ENCODE measurements at regions not wholly inside any gene's neighbourhood (a gene's known extent, or its start where the extent isn't known, plus 50 kb on each side); places are given as distances from the start of the nearest gene placed in this dataset.
A peak's percentile ranks its signal among the peaks of the same experiment; 100 is the strongest.

DNA sequence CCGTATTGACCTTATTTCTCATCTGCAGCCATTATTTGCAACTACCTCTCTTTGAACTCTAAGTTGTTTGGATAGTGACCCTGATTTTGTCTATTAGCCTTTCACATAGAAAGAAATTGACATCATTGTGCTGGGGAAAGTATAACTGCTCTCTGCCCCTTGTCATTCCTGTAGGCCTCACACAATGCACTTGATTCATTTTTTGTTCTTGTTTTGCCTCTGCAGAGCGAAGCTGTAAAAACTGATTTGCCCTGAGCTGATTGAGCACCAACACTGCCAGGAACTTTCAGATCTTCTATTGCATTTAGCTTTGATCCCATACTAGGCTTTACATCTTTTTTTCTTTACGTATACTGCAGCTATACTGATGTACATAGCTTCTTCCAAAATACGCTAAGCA is 167.2 kb upstream of the PTBP2 start:
- no peaks in the 10 kb centered on the region for H3K27me3 ChIP-seq
- H3K4me3 ChIP-seq: no peak overlapping the region
- H3K9me3 ChIP-seq: no peaks in the 10 kb centered on the region
- no peak for DNase-seq
- H3K27ac ChIP-seq: no peak overlapping the region
- TF ChIP-seq POLR2A (IDR thresholded peaks at IDR 0.05) (no peak), EP300 (IDR thresholded peaks at IDR 0.05) (no peak), POLR2AphosphoS5 (IDR thresholded peaks at IDR 0.05) (no peak)
- TF ChIP-seq, protein P1, sequence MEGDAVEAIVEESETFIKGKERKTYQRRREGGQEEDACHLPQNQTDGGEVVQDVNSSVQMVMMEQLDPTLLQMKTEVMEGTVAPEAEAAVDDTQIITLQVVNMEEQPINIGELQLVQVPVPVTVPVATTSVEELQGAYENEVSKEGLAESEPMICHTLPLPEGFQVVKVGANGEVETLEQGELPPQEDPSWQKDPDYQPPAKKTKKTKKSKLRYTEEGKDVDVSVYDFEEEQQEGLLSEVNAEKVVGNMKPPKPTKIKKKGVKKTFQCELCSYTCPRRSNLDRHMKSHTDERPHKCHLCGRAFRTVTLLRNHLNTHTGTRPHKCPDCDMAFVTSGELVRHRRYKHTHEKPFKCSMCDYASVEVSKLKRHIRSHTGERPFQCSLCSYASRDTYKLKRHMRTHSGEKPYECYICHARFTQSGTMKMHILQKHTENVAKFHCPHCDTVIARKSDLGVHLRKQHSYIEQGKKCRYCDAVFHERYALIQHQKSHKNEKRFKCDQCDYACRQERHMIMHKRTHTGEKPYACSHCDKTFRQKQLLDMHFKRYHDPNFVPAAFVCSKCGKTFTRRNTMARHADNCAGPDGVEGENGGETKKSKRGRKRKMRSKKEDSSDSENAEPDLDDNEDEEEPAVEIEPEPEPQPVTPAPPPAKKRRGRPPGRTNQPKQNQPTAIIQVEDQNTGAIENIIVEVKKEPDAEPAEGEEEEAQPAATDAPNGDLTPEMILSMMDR (IDR thresholded peaks at IDR 0.05): no peak
- WGBS, 2 donors: 92% methylated on average over 4 of the region's 4 CpGs
- intact Hi-C loops (cut with DNase I): no loop called here
- no peaks in the 10 kb centered on the region for H3K36me3 ChIP-seq
- peaks cover 0 to 20% (median 4%) of the 10 kb centered on the region in 4 donors for H3K4me1 ChIP-seq

- 85 to 87% methylated on average over 5 of the region's 5 CpGs for WGBS, 2 donors
- H3K4me1 ChIP-seq: peaks cover 0 to 29% (median 4%) of the 10 kb centered on the region in 4 donors
- H3K27me3 ChIP-seq: no peaks in the 10 kb centered on the region
These were observed 164.2 kb upstream of the PTBP2 start for GRCh38 chr1:96557336-96557735.

DNA sequence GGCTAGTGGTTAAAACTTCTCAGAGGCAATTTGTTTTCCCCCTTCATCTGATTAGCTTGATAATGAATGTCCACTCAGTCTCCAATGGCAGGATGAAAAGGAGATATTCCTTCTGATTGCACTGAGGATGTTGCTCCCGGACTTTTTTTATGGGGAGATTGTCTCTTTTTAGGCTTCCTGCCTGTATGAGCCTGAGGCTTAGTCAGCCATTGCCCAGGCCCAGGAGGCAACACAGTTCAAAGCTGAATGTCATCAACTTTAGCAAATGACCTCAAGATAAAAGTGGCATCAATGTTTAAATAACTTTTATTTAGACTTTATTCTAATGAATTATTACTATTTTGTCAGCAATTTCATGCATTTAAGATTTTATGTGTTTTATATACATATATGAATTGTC is 162.9 kb upstream of the PTBP2 start:
- Histone ChIP-seq H3K27me3 (no peaks in the 10 kb centered on the region), H3K9me3 (no peaks in the 10 kb centered on the region), H3K27ac (peak overlapping the region in 2 of 4 donors; percentile 53), H3K4me3 (no peak overlapping the region), H3K4me1 (peaks cover 0 to 29% (median 4%) of the 10 kb centered on the region in 4 donors), H3K36me3 (no peaks in the 10 kb centered on the region)
- no peak for TF ChIP-seq EP300 (IDR thresholded peaks at IDR 0.05)
- no peak for TF ChIP-seq POLR2A (IDR thresholded peaks at IDR 0.05)
- TF ChIP-seq POLR2AphosphoS5 (IDR thresholded peaks at IDR 0.05): no peak
- TF ChIP-seq, protein P1 (IDR thresholded peaks at IDR 0.05): no peak
- WGBS, 2 donors: 58 to 81% methylated on average over 1 of the region's 1 CpG
- no peak for DNase-seq
- intact Hi-C loops (cut with DNase I): no loop called here

More at GRCh38 chr1:96557336-96557735, 164.2 kb upstream of the PTBP2 start:
- peak overlapping the region in 1 of 4 donors; percentile 31 for H3K27ac ChIP-seq
- no peaks in the 10 kb centered on the region for H3K36me3 ChIP-seq
- TF ChIP-seq EP300 (IDR thresholded peaks at IDR 0.05) (no peak), POLR2AphosphoS5 (IDR thresholded peaks at IDR 0.05) (no peak), POLR2A (IDR thresholded peaks at IDR 0.05) (no peak)
- TF ChIP-seq, protein P1 (IDR thresholded peaks at IDR 0.05): no peak
- DNase-seq: no peak
- intact Hi-C loops (cut with DNase I): no loop called here
- no peak overlapping the region for H3K4me3 ChIP-seq
- no peaks in the 10 kb centered on the region for H3K9me3 ChIP-seq

- DNase-seq: no peak
- Histone ChIP-seq H3K4me3 (peak overlapping the region in 1 of 4 donors; percentile 5), H3K4me1 (peaks cover 0 to 29% (median 4%) of the 10 kb centered on the region in 4 donors), H3K36me3 (no peaks in the 10 kb centered on the region), H3K27me3 (no peaks in the 10 kb centered on the region), H3K9me3 (no peaks in the 10 kb centered on the region), H3K27ac (peak overlapping the region; percentile 7 to 53 (median 50))
- intact Hi-C loops (cut with DNase I): no loop called here
- 77 to 78% methylated on average over 4 of the region's 4 CpGs for WGBS, 2 donors
- TF ChIP-seq POLR2A (IDR thresholded peaks at IDR 0.05) (no peak), POLR2AphosphoS5 (IDR thresholded peaks at IDR 0.05) (no peak), EP300 (IDR thresholded peaks at IDR 0.05) (no peak)
- TF ChIP-seq, protein P1 (IDR thresholded peaks at IDR 0.05): no peak
These were observed 162.4 kb upstream of the PTBP2 start for GRCh38 chr1:96559181-96559580.

Data from sigmoid colon (tissue), 6 donors.